DMS153 treated with DMSO at 0.1 percent for 48 hours (cell line): ENCODE measurements at regions not wholly inside any gene's neighbourhood (a gene's known extent, or its start where the extent isn't known, plus 50 kb on each side); places are given as distances from the start of the nearest gene placed in this dataset.
"Not testable (repeated sequence)": the region's sequence is repeated elsewhere in the genome, so short reads cannot be mapped to it uniquely, and the experiment has no call there.

Experiments used
- DNase-seq: peaks from one replicate; lab custom pipeline; 2025; ENCODE audit not compliant: unreplicated experiment; lab: John Stamatoyannopoulos, UW

DNA sequence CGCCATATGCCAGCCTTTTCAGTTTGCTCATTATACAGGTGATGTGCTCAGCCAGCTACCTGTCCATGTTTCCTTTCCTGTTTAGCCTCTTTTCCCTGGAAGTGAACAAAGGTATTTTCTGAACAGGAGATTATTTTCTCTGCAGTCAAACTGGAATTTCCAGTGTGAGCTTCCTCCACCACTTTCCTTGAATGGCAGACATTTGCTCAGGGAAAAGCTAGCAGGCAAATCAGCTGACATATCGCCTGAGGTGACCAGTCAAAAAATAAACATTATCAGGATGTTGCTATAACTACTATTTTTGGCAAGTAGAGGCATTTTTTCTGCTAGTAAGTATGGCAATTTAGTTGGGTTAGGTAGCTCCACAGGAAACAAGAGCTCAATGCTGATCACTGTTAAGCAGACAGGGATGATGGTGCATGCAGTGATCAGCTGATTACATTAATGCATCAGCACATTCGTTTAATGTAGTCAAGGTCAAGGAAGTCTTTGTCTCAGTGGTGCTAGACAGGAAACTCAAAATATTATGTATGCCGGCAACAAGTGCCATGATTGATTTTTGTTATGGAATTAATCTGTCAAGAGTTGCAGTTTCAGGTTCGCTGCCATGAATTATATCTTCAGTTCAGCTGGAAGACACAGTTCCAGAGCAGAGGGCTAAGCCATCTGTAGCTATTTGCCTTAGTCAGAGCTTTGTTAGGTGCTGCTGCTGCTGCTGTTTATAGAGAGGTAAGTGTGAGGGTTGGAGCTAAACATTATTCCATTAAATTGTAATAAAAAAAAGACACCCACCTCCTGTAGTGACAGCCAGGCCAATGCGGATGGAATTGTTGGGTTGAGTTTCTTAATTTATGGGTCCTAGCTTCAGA lies 179.7 kb upstream of the ST6GALNAC5 start:
- no peak for DNase-seq

DNA sequence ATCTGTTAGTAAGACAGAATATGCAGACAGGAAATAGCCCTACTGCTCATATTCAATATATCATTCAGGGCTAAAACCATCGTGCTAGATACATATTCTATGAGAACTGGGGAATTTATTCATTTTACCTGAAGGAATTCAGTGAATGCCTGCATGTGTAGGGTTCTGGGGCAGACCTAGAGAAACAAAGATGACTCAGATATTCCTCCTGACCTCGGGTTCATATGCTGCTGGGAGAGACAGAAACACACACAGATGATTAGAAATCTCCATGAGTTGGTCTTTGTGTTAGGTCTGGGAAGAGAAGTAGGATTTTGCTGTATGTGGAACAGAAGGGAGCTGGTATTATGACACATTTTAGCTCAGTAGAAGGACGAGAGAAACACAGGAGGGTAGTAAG lies 176.5 kb upstream of the ST6GALNAC5 start:
- no peak for DNase-seq

DNA sequence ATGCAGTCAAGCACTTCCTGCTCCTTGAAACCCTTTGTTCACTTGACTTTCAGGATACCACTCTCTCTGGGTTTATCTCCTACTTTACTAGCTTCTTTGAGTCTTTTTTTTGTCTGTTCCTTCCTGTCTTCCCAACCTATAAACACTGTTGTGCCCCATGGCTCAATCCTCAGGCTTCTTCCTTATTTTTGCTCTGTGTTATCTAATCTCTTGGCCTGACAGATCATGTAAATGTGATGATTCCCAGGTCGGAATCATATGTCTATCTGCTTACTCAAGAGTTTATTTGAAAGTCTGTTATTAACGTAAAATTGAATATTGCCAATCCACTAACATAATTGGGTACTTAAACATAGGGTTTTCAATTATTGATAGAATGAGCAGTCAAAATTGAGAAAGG lies 171.7 kb upstream of the ST6GALNAC5 start:
- DNase-seq: no peak

DNA sequence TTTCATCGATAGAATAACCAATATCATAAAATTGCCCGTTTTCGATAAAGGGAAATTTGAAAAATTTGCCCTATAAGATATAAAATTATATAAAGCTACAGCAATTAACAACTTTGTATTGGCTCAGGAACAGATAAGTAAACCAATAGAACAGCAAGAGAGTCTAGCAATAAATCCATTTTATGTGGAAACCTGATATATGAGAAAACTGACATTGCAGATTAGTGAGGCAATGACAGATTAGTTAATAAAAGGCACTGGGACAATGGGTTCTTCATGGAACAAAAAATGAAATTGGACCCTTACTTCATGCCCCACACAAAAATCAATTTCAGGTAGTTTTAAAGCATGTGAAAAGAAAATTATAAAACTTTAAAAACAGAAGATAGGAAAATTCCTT lies 169.9 kb upstream of the ST6GALNAC5 start:
- DNase-seq: no peak

DNA sequence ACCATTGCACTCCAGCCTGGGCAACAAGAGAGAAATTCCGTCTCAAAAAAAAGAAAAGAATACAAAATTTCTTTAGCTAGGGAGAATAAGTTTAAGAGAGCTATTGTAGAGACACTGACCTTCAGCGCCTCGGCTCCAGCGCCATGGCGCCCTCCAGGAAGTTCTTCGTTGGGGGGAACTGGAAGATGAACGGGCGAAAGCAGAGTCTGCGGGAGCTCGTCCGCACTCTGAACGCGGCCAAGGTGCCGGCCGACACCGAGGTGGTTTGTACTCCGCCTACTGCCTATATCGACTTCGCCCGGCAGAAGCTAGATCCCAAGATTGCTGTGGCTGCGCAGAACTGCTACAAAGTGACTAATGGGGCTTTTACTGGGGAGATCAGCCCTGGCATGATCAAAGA lies 167.6 kb upstream of the ST6GALNAC5 start:
- DNase-seq: not testable (repeated sequence)

DNA sequence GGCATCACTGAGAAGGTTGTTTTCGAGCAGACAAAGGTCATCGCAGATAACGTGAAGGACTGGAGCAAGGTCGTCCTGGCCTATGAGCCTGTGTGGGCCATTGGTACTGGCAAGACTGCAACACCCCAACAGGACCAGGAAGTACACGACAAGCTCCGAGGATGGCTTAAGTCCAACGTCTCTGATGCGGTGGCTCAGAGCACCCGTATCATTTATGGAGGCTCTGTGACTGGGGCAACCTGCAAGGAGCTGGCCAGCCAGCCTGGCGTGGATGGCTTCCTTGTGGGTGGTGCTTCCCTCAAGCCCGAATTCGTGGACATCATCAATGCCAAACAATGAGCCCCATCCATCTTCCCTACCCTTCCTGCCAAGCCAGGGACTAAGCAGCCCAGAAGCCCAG lies 167.1 kb upstream of the ST6GALNAC5 start:
- not testable (repeated sequence) for DNase-seq

DNA sequence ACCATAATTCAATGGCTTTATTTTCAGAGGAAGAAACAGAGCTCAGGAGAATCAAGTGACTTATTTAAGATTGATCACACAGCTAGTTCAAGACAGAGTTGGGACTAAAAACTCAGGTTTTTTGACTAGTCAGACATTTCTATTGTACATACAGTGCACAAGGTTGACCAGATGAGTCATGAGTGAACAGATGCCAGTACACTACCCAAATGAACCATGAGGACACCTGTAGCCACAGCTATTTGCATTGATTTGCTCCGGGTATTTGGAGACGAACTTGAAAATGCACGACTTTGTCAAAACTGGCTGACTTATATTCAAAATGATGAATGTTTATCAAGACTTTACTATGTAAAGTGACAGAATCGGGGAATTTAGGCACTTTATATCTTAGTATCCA lies 161.7 kb upstream of the ST6GALNAC5 start:
- DNase-seq: no peak

DNA sequence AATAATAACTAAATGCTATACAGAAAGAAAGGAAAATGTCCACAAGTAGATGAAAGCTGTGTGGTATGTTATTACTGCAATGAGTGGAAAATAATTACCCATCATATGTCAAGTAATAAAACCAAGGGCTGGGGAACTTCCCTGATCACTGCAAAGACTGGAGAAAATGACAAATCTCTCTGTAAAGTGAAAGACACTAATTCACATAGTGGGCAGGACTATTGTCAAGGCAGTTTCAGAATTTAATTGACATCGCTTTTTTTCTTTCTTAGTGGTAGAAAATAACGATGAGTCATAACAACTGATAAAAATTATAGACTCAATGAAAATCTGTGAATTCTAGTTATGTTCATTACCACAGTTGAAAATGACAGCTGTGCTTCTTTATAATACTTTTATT lies 153.7 kb upstream of the ST6GALNAC5 start:
- DNase-seq: no peak

DNA sequence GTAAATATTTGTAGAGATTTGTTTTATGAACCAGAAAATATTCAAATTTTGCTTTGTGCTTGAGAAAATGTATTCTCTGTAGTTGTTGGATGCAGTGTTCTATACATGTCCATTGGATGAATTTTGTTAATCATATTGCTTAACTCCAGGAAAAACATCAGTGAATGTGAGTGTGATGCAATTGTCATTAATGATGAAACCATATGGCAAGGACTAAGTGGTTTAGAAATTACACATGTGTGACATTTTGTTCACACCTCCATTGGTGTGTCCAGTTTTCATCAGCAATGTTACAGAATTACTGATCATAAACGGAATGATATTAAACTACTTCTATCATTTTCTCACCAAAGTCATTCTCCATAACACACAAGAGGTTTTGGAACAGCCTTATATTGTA lies 151.8 kb upstream of the ST6GALNAC5 start:
- DNase-seq: no peak

DNA sequence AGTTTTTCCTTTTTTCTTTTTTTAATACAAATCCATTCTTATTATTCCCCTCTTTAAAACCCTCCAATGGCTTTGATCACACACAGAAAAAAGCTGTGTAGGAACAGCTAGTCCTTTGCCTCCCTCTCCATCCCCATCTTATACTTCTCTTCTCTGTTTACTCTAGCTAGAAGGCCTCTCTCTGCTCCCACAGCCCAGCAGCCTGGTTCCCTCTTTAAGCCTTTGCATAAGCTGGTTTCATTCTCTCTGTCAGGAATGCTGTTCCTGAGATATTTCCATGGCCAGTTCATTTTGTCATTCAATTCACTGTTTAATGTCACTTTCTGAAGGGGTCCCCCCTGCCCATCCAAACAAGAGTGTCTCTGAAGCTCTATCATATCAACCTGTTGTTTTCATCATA lies 143.3 kb upstream of the ST6GALNAC5 start:
- no peak for DNase-seq

DNA sequence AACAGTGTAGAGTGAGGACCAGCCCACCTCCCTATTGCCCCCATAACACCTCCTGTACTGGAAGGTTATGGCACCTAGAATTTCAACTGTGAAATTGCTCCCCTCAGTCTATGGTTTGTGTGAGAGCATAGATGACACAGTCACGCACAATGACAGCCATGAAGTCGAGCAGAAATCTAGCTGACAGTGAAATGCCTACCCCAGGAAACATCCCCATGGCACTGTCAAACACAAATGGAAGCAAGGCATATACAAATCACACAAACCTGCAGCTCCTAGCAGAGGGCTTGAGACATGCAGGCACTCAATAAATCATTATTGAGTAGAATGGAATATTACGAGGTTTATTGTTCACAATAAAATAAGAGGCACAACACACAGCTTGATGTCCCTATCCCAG lies 142.5 kb upstream of the ST6GALNAC5 start:
- DNase-seq: no peak

DNA sequence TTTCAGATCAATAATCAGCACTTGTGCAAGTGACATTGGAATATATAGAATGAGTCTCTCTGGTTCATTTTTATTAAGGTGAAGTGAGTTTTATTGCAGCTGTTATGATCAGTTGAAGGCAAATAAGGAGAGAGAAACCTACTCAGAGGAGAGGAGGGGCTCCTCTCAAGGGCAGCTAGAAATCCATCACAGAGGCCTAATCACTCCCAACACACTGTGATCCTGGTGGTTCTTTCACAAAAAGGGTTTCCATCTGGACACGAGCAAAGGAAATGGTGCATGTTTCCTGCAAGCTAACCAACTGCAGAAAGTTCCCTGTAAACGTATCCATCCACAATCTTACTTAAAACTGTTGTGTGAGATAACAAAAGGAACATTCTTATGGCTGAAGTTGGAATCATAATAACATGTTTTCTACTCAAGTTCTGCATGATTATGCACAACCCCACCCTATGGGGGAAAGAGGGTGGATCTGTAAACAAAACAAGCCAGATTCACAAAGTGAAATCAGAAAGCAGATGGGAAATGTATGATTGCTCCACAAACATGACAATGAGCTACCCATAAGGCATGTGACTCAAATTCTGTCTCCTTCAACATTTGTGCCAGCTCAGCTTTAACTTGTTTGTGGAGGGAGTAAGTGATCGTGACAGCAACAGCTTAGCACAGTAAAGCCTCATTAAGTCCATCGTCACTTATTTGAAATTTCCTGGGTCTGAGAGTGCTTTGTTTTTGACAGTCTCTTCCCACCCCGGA lies 141.2 kb upstream of the ST6GALNAC5 start:
- DNase-seq: no peak

DNA sequence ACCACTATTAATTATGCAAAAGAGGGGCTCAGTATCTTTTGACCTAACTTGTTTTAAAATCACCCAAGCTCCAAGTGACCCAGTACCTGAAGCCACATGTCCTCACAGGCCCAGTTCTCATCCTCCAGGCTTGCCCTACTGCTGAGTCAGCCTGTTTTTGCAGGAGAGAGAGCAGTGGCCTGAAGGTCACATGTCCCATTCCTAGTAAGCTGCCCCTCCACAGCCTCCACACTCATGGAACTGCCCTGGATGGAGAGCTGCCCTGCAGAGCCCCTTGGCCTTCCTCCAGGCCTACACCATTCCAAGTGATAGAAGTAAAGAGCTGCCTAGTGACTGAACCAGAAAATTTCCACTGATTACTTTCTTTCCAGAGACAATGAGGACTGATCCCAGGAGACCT lies 139.8 kb upstream of the ST6GALNAC5 start:
- no peak for DNase-seq

DNA sequence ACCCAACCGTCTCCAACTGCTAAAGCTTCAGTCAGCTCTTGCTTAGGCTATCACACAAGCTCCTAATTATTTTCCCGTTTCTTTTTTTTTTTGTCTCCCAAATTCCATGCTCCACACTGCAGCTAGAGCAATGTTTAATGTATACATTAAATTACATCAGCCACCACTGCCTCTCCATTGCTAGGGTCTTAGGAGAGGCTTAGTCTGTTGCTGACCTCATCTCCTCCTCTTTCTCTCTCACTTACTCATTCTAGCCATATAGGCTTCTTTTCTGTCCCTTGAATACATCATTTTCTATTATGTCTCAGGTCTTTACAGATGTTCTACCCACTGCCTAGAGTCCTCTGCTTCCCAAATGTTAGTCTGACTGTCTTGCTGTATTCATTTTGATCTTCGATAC lies 138.1 kb upstream of the ST6GALNAC5 start:
- DNase-seq: no peak

DNA sequence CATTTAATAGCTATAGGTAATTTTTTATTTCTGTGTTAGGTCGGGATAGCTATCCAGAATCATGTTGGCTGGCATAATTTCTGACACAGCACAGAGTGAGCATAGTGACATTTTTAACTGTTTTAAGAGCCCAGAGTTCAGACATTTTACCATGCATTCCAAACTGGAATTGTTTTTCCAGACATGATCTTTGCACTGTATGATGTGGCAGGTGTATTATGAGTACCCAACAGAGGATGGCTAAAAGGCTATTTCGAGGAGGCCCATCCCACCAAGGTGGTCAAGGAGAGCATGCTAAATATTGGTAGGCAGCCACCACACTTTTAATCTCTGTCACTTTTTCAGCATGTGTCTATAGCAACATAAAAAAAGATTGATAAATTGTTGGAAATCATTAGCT lies 137.3 kb upstream of the ST6GALNAC5 start:
- no peak for DNase-seq

DNA sequence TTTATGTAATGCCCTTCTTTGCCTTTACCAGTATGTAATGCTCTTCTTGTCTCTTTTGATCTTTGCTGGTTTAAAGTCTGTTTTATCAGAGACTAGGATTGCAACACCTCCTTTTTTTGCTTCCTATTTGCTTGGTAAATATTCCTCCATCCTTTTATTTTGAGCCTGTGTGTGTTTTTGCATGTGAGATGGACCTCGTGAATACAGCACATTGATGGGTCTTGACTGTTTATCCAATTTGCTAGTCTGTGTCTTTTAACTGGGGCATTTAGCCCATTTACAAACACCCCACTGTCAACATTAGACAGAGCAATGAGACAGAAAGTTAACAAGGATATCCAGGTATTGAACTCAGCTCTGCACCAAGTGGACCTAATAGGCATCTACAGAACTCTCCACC lies 128.9 kb upstream of the ST6GALNAC5 start:
- not testable (repeated sequence) for DNase-seq

DNA sequence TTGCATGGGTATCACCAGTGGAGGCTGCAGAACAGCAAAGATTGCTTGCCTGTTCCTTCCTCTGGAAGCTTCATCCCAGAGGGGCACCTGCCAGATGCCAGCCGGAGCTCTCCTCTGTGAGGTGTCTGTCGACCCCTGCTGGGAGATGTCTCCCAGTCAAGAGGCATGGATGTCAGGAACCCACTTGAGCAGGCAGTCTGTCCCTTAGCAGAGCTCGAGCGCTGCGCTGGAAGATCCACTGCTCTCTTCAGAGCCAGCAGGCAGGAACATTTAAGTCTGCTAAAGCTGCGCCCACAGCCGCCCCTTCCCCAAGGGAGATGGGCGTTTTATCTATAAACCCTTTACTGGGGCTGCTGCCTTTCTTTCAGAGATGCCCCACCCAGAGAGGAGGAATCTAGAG lies 126.3 kb upstream of the ST6GALNAC5 start:
- DNase-seq: not testable (repeated sequence)

DNA sequence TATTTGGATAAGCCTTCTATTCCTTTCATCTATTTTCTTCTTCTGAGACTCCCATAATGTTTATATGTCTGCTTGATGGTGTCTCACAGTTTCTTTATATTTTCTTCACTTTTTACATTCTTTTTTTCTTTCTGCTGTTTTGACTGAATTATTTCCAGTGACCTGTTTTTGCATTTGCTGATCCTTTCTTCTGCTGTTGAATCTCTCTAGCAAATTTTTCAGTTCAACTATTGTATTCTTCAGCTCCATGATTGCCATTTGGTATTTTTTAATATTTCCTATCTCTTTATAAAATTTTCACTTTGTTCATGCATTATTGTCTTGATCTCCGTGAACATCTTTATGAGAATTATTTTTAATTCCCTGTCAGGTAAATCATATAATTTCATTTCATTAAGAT lies 122.3 kb upstream of the ST6GALNAC5 start:
- DNase-seq: no peak

DNA sequence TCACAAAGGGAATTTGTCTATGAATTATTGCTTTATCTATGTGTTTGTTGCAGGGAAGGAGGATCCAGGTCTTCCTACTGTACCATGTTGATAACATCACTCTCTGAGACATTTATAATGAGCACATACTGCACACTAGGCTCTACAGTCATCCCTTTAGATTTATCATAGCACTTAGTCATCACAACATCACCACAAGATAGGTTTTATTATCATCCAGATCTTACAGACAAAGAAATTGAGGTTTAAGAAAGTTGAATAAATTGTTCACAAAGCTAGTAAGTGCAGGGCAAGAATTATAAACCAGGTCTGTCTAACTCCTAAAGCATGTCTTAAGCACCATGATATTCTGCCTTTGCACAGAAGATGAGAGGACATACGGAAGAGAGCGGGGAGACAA lies 121.1 kb upstream of the ST6GALNAC5 start:
- no peak for DNase-seq

DNA sequence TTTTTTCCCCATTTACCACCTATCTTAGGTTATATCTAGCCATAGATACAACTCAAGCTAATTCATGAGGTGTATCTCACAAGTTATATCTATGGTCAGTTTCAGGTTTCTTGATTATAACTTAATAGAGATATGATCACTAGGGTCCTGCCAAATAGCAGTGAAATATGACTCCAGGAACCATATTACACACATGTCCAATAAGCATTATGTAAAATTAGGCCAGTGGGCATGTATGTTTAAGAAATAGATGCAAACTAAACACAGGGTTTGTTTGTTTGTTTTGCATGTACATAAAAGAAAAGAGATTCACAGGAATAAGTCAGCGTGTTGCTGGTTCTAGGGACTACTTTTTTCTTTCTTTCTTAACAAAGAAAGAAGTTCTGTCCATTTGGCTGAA lies 112.5 kb upstream of the ST6GALNAC5 start:
- no peak for DNase-seq

DNA sequence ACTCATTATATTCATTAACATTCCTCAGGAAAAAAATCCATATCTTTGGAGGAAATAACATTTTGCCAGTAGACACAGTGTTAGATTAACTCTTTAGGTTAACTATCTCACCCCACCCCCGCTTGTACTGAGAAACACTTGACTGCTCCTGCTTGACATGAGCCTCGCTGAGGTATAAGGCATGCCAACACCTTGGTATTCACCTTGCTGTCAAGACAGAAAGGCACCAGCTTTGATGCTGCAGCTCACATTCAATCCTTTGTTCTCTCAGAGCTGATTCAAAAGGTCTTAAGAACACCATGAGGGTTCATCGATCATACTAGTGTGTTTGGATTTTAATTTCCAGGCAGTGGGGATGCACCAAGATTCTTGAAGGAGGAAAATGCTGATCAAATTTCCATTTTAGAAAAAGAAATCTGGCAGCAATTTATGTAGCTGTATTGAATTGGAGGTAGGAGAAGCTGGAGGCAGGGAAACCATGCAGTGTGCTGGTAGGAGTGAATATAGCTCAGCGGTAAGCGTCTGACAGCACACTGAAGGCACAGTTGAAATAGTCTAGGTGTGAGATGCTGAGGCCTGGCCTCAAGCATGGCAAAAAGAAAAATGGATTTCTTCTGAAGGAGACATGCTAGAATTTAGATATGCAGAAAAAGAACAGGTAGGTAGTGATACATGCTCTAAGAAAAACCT lies 108.0 kb upstream of the ST6GALNAC5 start:
- no peak for DNase-seq

DNA sequence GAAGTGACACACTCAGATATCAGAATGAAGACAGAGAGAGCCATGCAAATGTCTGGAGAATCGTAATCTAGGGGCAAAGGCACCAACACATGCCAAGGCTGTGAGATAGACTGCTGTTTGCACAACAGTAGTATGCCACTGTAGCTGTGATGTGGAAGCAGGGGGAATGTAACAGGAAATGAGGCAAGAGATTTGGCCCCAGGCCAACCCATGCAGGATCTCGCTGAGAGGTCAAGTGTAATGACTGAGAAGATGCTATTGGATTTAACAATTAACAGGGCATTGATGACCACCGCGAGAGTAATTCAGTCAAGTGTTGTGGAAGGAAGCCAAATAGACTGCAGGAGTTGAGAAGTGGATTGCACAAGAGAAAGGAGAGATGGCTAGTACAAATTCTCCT lies 107.3 kb upstream of the ST6GALNAC5 start:
- peak; percentile 76 for DNase-seq
